GM12892 (cell line): ENCODE measurements at regions not wholly inside any gene's neighbourhood (a gene's known extent, or its start where the extent isn't known, plus 50 kb on each side); places are given as distances from the start of the nearest gene placed in this dataset.

Experiments
- POLR2A ChIP-seq: IDR thresholded peaks from 2 replicates; pipeline ENCODE4 v1.6.1; 2011; ENCODE audit warnings: low read depth, low read length, control low read depth
- POLR2AphosphoS5 ChIP-seq: IDR thresholded peaks from 2 replicates; pipeline ENCODE4 v1.6.1; 2011; ENCODE audit warnings: low read depth, low read length, control low read depth

DNA sequence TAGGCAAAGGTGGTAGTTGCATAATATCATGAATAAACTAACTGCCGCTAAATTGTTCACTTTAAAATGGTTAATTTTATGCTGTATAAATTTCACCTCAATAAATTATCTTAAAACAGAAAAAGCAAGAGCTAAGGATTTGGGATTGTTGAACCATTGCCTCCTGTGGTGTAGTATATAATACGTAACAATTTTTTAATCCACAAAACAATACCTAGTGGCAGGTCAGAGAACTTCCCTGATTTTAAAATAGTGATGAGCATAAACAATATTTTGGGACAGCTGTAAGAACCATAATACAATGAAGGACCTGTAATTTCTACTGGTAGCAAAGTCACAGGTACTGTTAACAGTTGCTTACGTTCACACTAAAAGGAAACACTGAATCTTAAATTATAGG lies 161.9 kb upstream of the PRNP start:
- no peak for TF ChIP-seq POLR2A
- no peak for TF ChIP-seq POLR2AphosphoS5
